Prostate gland (tissue), 2 donors: ENCODE measurements at regions not wholly inside any gene's neighbourhood (a gene's known extent, or its start where the extent isn't known, plus 50 kb on each side); places are given as distances from the start of the nearest gene placed in this dataset.

Experiments
- POLR2A ChIP-seq: fragments of 450-650 bp; IDR thresholded peaks from one replicate; pipeline ENCODE4 v1.6.1; 2016; ENCODE audit warnings: antibody characterized with exemption, mild to moderate bottlenecking
- TF ChIP-seq, protein P1 (sequence below), 4 experiments: fragments of 200-600 bp in 2 of 4; fragments of 450-650 bp in 2 of 4; sonication (generic) in 2 of 4; IDR thresholded peaks; 1 replicate in 3 of 4; 2 replicates in 1 of 4; pipeline ENCODE4 v1.5.1; 2016 to 2019; ENCODE audit warnings: antibody characterized with exemption in 4 of 4, mild to moderate bottlenecking in 2 of 4, moderate library complexity in 2 of 4

DNA sequence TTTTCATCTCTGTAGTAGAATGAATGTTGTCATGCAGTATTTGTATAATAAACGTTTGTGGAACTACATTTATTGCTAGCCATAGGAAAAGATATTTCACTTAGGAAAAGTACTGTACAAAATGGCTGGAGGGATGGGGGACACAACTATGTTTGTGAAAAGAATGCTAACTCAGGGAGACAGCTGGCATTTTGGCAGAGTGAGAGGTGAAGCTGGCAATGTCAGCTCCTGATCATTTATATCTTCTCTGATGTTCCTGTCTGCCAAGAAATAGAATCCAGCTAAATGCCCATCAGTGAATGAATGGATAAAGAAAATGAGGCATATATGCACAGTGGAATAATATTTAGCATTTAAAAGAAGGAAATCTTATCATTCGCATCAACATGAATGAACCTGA is 313.0 kb upstream of the IRAK1BP1 start:
- no peak for TF ChIP-seq POLR2A
- TF ChIP-seq, protein P1, sequence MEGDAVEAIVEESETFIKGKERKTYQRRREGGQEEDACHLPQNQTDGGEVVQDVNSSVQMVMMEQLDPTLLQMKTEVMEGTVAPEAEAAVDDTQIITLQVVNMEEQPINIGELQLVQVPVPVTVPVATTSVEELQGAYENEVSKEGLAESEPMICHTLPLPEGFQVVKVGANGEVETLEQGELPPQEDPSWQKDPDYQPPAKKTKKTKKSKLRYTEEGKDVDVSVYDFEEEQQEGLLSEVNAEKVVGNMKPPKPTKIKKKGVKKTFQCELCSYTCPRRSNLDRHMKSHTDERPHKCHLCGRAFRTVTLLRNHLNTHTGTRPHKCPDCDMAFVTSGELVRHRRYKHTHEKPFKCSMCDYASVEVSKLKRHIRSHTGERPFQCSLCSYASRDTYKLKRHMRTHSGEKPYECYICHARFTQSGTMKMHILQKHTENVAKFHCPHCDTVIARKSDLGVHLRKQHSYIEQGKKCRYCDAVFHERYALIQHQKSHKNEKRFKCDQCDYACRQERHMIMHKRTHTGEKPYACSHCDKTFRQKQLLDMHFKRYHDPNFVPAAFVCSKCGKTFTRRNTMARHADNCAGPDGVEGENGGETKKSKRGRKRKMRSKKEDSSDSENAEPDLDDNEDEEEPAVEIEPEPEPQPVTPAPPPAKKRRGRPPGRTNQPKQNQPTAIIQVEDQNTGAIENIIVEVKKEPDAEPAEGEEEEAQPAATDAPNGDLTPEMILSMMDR (IDR thresholded peaks at IDR 0.05) = no peak
